OCI-LY3 (cell line): ENCODE measurements at regions not wholly inside any gene's neighbourhood (a gene's known extent, or its start where the extent isn't known, plus 50 kb on each side); places are given as distances from the start of the nearest gene placed in this dataset.

Source experiments
- EZH2phosphoT487 ChIP-seq: fragments of 200-600 bp; shearing (Covaris generic); IDR thresholded peaks from 2 replicates; pipeline ENCODE4 v1.6.1; 2018; ENCODE audit warnings: antibody characterized with exemption, mixed run types, low read depth
- TF ChIP-seq, protein P1 (sequence below): fragments of 200-600, 300-600 bp; sonication (generic); IDR thresholded peaks from 2 replicates; pipeline ENCODE4 v1.5.1; 2014; ENCODE audit warnings: antibody characterized with exemption, low read length, low read depth

DNA sequence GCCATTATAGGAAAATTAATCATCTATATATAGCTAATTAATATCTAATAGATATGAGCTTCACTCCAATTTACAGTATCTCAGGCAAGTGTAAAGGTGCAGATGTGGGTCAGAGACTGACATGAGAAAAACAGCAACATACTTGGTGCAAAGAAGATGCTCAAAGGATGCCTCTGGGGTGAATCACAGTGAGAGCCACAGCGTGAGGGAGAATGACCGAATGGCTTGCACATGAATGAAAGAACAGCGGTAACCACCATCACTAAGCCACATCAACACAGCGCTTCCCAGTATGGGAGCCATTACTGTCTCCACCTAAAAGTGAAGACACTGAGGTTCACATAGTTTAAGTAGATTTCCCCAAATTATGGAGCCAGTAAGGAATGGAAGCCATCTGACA lies 423.4 kb upstream of the ID2 start:
- TF ChIP-seq, protein P1, sequence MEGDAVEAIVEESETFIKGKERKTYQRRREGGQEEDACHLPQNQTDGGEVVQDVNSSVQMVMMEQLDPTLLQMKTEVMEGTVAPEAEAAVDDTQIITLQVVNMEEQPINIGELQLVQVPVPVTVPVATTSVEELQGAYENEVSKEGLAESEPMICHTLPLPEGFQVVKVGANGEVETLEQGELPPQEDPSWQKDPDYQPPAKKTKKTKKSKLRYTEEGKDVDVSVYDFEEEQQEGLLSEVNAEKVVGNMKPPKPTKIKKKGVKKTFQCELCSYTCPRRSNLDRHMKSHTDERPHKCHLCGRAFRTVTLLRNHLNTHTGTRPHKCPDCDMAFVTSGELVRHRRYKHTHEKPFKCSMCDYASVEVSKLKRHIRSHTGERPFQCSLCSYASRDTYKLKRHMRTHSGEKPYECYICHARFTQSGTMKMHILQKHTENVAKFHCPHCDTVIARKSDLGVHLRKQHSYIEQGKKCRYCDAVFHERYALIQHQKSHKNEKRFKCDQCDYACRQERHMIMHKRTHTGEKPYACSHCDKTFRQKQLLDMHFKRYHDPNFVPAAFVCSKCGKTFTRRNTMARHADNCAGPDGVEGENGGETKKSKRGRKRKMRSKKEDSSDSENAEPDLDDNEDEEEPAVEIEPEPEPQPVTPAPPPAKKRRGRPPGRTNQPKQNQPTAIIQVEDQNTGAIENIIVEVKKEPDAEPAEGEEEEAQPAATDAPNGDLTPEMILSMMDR, result no peak
- no peak for TF ChIP-seq EZH2phosphoT487
